ENCODE measurements at regions not wholly inside any gene's neighbourhood (a gene's known extent, or its start where the extent isn't known, plus 50 kb on each side); places are given as distances from the start of the nearest gene placed in this dataset.

DNA sequence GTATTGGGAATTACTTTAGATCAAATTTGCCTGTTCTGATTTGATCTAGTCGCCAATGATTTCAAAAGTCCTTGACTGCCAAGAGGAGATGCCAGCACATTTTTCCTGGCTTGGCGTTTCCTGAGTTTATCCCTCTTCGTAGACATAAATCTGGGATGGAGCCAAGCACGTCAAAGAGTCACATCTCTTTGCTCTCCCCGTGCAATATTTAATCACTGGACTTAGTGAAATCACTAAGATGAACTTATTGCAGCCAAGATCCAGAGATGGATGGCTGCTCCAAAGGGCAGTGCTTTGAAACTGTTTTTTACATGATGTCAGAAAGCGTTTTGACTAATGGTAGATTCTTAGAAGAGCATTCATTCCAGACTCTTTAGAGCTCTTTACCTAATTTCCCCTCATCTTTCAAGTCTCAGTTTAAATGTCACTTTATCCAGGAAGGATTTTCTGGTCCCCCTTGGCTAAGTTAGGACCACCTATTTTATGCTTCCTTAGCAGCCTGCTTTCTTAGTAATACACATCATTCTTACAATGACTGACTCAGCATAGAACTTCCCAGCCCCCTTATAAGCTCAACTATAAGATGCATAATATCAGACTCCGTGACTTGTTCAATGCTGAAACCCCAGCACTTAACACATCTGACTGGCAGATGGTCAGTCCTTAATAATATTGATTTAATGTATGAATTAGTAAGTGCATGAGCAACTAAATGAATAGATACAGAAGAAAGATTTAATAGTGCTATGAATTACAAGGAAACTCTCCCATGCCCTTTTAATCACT lies 94.4 kb upstream of the GREM2 start:
- Histone ChIP-seq H3K36me3 (no peaks in the 10 kb centered on the region), H3K9me3 (no peaks in the 10 kb centered on the region), H3K4me3 (no peak overlapping the region), H3K27ac (no peak overlapping the region), H3K27me3 (no peaks in the 10 kb centered on the region), H3K4me1 (no peaks in the 10 kb centered on the region)
- 51 to 59% (median 53%) methylated on average over 7 of the region's 7 CpGs for WGBS, 4 donors
- ATAC-seq (no peak), DNase-seq (no peak)
- intact Hi-C loops (cut with DNase I): no loop called here
- TF ChIP-seq, protein P1, sequence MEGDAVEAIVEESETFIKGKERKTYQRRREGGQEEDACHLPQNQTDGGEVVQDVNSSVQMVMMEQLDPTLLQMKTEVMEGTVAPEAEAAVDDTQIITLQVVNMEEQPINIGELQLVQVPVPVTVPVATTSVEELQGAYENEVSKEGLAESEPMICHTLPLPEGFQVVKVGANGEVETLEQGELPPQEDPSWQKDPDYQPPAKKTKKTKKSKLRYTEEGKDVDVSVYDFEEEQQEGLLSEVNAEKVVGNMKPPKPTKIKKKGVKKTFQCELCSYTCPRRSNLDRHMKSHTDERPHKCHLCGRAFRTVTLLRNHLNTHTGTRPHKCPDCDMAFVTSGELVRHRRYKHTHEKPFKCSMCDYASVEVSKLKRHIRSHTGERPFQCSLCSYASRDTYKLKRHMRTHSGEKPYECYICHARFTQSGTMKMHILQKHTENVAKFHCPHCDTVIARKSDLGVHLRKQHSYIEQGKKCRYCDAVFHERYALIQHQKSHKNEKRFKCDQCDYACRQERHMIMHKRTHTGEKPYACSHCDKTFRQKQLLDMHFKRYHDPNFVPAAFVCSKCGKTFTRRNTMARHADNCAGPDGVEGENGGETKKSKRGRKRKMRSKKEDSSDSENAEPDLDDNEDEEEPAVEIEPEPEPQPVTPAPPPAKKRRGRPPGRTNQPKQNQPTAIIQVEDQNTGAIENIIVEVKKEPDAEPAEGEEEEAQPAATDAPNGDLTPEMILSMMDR (IDR thresholded peaks at IDR 0.05): no peak
- no peak for TF ChIP-seq POLR2A (IDR thresholded peaks at IDR 0.05)

DNA sequence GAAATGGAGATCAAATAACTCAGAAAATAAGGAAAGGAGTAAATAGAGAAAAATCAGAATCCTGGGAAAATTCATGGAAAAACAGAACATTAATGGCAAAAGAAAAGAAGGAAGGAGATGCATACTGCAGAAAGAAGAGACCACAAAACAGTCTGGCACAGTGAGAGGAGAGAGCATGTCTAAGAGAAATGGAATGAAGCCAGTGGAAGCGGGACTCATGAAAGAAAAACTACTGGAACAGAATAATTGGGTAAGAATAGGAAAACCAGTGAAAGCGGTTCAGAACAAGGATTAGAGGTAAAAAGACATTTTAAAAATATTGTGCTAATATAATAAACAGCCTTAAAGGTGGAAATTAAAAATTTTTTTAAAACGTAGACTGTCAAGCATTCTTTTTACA lies 93.6 kb upstream of the GREM2 start:
- intact Hi-C loops (cut with DNase I): no loop called here
- no peak for DNase-seq
- no peak for ATAC-seq
- TF ChIP-seq, protein P1 (IDR thresholded peaks at IDR 0.05): no peak
- no peak for TF ChIP-seq POLR2A (IDR thresholded peaks at IDR 0.05)
- WGBS, 4 donors: 59 to 70% (median 65%) methylated on average over 3 of the region's 3 CpGs
- Histone ChIP-seq H3K4me1 (no peaks in the 10 kb centered on the region), H3K36me3 (no peaks in the 10 kb centered on the region), H3K27ac (no peak overlapping the region), H3K4me3 (no peak overlapping the region), H3K27me3 (no peaks in the 10 kb centered on the region), H3K9me3 (no peaks in the 10 kb centered on the region)

DNA sequence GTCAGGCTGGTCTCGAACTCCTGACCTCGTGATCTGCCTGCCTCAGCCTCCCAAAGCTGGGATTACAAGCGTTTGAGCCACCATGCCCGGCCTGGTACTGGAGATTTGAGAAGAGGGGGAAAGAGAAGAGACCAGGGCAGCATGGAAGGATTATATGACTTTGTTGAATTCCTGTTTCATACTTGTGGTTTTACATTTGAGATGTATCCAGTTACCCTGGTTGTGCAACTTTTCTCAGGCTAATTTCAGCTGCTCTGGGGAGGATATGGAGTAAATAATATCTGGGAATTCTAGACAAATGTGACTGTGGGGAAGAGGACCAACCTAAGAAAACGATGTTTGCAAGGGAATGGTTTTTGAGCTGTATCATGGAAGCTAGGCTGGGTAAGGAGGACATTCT lies 89.5 kb upstream of the GREM2 start:
- ATAC-seq: no peak
- Histone ChIP-seq H3K36me3 (no peaks in the 10 kb centered on the region), H3K4me3 (no peak overlapping the region), H3K4me1 (no peaks in the 10 kb centered on the region), H3K27ac (no peak overlapping the region), H3K27me3 (peaks cover 0 to 3% (median 0%) of the 10 kb centered on the region in 9 donors), H3K9me3 (no peaks in the 10 kb centered on the region)
- TF ChIP-seq, protein P1 (IDR thresholded peaks at IDR 0.05): no peak
- no peak for TF ChIP-seq POLR2A (IDR thresholded peaks at IDR 0.05)
- 66 to 78% (median 72%) methylated on average over 5 of the region's 5 CpGs for WGBS, 4 donors
- DNase-seq: no peak
- intact Hi-C loops (cut with DNase I): no loop called here

DNA sequence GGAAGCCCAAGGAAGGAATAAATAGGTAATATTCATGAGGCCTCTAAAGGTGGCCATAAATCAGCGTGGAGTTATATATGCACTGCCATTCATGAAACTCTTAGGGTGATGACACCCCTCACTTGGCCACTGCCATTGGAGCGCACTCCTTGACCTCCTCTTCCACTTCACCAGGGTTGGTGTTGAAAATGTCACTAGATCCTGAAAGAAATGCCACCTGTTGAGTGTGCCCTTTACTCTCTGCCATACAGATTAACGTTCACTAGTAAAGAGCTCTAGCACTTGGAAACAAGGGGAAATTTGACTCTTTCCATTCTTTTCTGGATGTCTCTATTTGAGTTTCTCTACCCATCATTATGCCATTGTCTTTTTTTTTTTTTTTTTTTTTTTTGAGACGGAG lies 83.5 kb upstream of the GREM2 start:
- ATAC-seq (no peak), DNase-seq (no peak)
- Histone ChIP-seq H3K4me1 (no peaks in the 10 kb centered on the region), H3K4me3 (no peak overlapping the region), H3K27ac (no peak overlapping the region), H3K27me3 (peaks cover 0 to 3% (median 0%) of the 10 kb centered on the region in 9 donors), H3K36me3 (no peaks in the 10 kb centered on the region), H3K9me3 (no peaks in the 10 kb centered on the region)
- intact Hi-C loops (cut with DNase I): loop anchor here in 2 of 10 donors (10.0 kb wide), 2 partner anchors 501 to 741 kb away; no protein-coding TSS in a partner anchor
- TF ChIP-seq, protein P1 (IDR thresholded peaks at IDR 0.05): no peak
- no peak for TF ChIP-seq POLR2A (IDR thresholded peaks at IDR 0.05)
- WGBS, 4 donors: 79 to 88% (median 84%) methylated on average over 4 of the region's 4 CpGs

Data from heart left ventricle (tissue), 16 donors.